Stimulated activated CD8-positive, alpha-beta memory T cell treated with anti-CD3 and anti-CD28 coated beads, Interleukin-7, amount 100 ng/mL, for 4 hours (primary cell): ENCODE measurements at regions not wholly inside any gene's neighbourhood (a gene's known extent, or its start where the extent isn't known, plus 50 kb on each side); places are given as distances from the start of the nearest gene placed in this dataset.
"Not testable (repeated sequence)": the region's sequence is repeated elsewhere in the genome, so short reads cannot be mapped to it uniquely, and the experiment has no call there.

ENCODE experiments used
- DNase-seq, 2 donors: peaks; one replicate each; pipeline ENCODE4 v3.0.0-alpha.2; 2020; ENCODE audit warnings: low read depth in 2 of 2

GRCh38 chr12:11978726-11979384 lies 91.9 kb upstream of the BCL2L14 start:
- DNase-seq, result no peak

- no peak for DNase-seq
Observed at GRCh38 chr12:11980115-11980514, 90.6 kb upstream of the BCL2L14 start.

- peak; percentile 2 to 26 for DNase-seq
Observed at GRCh38 chr12:11981121-11981733, 89.5 kb upstream of the BCL2L14 start.

- no peak for DNase-seq
Observed at GRCh38 chr12:11984417-11984816, 86.3 kb upstream of the BCL2L14 start.

- no peak for DNase-seq
Observed at GRCh38 chr12:11986165-11986564, 84.6 kb upstream of the BCL2L14 start.

- no peak for DNase-seq
Observed at GRCh38 chr12:11987901-11988300, 82.8 kb upstream of the BCL2L14 start.

GRCh38 chr12:11991604-11992003 lies 79.1 kb upstream of the BCL2L14 start:
- no peak for DNase-seq

- DNase-seq, result no peak
Observed at GRCh38 chr12:11992515-11992914, 78.2 kb upstream of the BCL2L14 start.

- not testable (repeated sequence) for DNase-seq
Observed at GRCh38 chr12:11998307-11998943, 72.3 kb upstream of the BCL2L14 start.

GRCh38 chr12:11998944-11999315 lies 71.8 kb upstream of the BCL2L14 start:
- DNase-seq, result no peak

GRCh38 chr12:12003609-12004008 lies 67.1 kb upstream of the BCL2L14 start:
- DNase-seq, result no peak

GRCh38 chr12:12004524-12004923 lies 66.2 kb upstream of the BCL2L14 start:
- DNase-seq, result no peak

- peak; percentile 67 to 76 for DNase-seq
Observed at GRCh38 chr12:12007001-12007712, 63.6 kb upstream of the BCL2L14 start.

GRCh38 chr12:12007713-12008231 lies 63.0 kb upstream of the BCL2L14 start:
- no peak for DNase-seq

GRCh38 chr12:12008232-12008850 lies 62.4 kb upstream of the BCL2L14 start:
- DNase-seq, result no peak

GRCh38 chr12:12008931-12009611 lies 61.7 kb upstream of the BCL2L14 start:
- peak in 1 of 2 donors; percentile 33 for DNase-seq

GRCh38 chr12:12009749-12010276 lies 60.9 kb upstream of the BCL2L14 start:
- not testable (repeated sequence) for DNase-seq

- DNase-seq, result peak; percentile 29
Observed at GRCh38 chr12:12010277-12011039, 60.3 kb upstream of the BCL2L14 start.

- DNase-seq, result no peak
Observed at GRCh38 chr12:12011880-12012260, 58.9 kb upstream of the BCL2L14 start.

- DNase-seq, result no peak
Observed at GRCh38 chr12:12015073-12015685, 55.6 kb upstream of the BCL2L14 start.
